ENCODE measurements at regions not wholly inside any gene's neighbourhood (a gene's known extent, or its start where the extent isn't known, plus 50 kb on each side); places are given as distances from the start of the nearest gene placed in this dataset.

GRCh38 chr6:47396401-47397069, 81.1 kb upstream of the CD2AP start:
- Histone ChIP-seq H3K9me2 (replicated peaks; ENCODE audit: insufficient read depth, low read length) (no peaks in the 10 kb centered on the region), H2AFZ (ENCODE audit: low read depth, low read length, severe bottlenecking) (no peak overlapping the region), H3K27me3 (ENCODE audit: low read length) (no peaks in the 10 kb centered on the region), H4K20me1 (ENCODE audit: low read depth, low read length) (no peaks in the 10 kb centered on the region), H3K36me3 (ENCODE audit: low read length) (no peaks in the 10 kb centered on the region), H3K4me2 (ENCODE audit: low read depth, low read length, poor library complexity, severe bottlenecking) (no peak overlapping the region), H3K79me2 (ENCODE audit: insufficient read depth, low read length) (no peaks in the 10 kb centered on the region), H3K9ac (ENCODE audit: low read length) (no peak overlapping the region), H3K4me3 (ENCODE audit: insufficient read depth, low read length, poor library complexity, severe bottlenecking) (no peak overlapping the region), H3F3A (ENCODE audit: insufficient read depth) (no peaks in the 10 kb centered on the region), H3K27ac (ENCODE audit: low read depth, low read length) (no peak overlapping the region), H3K9me3 (ENCODE audit: insufficient read depth, low read length) (no peaks in the 10 kb centered on the region)
- TF ChIP-seq, protein P1, sequence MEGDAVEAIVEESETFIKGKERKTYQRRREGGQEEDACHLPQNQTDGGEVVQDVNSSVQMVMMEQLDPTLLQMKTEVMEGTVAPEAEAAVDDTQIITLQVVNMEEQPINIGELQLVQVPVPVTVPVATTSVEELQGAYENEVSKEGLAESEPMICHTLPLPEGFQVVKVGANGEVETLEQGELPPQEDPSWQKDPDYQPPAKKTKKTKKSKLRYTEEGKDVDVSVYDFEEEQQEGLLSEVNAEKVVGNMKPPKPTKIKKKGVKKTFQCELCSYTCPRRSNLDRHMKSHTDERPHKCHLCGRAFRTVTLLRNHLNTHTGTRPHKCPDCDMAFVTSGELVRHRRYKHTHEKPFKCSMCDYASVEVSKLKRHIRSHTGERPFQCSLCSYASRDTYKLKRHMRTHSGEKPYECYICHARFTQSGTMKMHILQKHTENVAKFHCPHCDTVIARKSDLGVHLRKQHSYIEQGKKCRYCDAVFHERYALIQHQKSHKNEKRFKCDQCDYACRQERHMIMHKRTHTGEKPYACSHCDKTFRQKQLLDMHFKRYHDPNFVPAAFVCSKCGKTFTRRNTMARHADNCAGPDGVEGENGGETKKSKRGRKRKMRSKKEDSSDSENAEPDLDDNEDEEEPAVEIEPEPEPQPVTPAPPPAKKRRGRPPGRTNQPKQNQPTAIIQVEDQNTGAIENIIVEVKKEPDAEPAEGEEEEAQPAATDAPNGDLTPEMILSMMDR (IDR thresholded peaks at IDR 0.05; ENCODE audit: insufficient read depth, low read length, poor library complexity, severe bottlenecking), result no peak
- no peak for TF ChIP-seq EZH2phosphoT487 (conservative IDR thresholded peaks at IDR 0.05; ENCODE audit: low read length)

DNA sequence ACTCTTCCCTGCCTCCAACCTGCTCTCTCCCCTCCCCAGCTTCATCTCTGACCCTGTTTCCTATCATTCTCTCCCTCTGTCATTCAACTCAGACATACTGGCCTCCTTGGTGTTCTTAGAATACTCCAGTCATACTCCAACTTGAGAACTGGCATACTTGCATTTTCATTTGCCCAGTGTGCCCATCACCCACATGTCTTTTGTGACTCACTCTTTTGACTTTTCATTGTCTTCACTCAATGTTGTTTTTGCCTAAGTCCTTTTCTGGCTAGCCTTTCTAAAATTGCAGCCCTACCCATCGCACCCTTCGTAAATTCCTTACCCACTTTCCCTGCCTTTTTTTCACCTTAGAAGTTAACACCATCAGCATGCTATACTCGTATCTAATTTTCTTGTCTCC, 77.0 kb upstream of the CD2AP start:
- no peak overlapping the region for H3K4me2 ChIP-seq (ENCODE audit: low read depth, low read length, poor library complexity, severe bottlenecking)
- H3K27ac ChIP-seq (ENCODE audit: low read depth, low read length), result no peak overlapping the region
- H2AFZ ChIP-seq (ENCODE audit: low read depth, low read length, severe bottlenecking), result no peak overlapping the region
- H3K36me3 ChIP-seq (ENCODE audit: low read length), result no peaks in the 10 kb centered on the region
- no peaks in the 10 kb centered on the region for H3K27me3 ChIP-seq (ENCODE audit: low read length)
- no peaks in the 10 kb centered on the region for H3K9me3 ChIP-seq (ENCODE audit: insufficient read depth, low read length)
- no peak for TF ChIP-seq EZH2phosphoT487 (conservative IDR thresholded peaks at IDR 0.05; ENCODE audit: low read length)
- TF ChIP-seq, protein P1 (IDR thresholded peaks at IDR 0.05; ENCODE audit: insufficient read depth, low read length, poor library complexity, severe bottlenecking), result no peak
- no peaks in the 10 kb centered on the region for H3K79me2 ChIP-seq (ENCODE audit: insufficient read depth, low read length)
- H3K9me2 ChIP-seq (replicated peaks; ENCODE audit: insufficient read depth, low read length), result no peaks in the 10 kb centered on the region
- H3K4me3 ChIP-seq (ENCODE audit: insufficient read depth, low read length, poor library complexity, severe bottlenecking), result no peak overlapping the region
- H4K20me1 ChIP-seq (ENCODE audit: low read depth, low read length), result no peaks in the 10 kb centered on the region
- no peaks in the 10 kb centered on the region for H3F3A ChIP-seq (ENCODE audit: insufficient read depth)
- no peak overlapping the region for H3K9ac ChIP-seq (ENCODE audit: low read length)

- Histone ChIP-seq H3K27me3 (ENCODE audit: low read length) (no peaks in the 10 kb centered on the region), H3K27ac (ENCODE audit: low read depth, low read length) (no peak overlapping the region), H3K4me2 (ENCODE audit: low read depth, low read length, poor library complexity, severe bottlenecking) (no peak overlapping the region), H4K20me1 (ENCODE audit: low read depth, low read length) (no peaks in the 10 kb centered on the region), H3K9me2 (replicated peaks; ENCODE audit: insufficient read depth, low read length) (no peaks in the 10 kb centered on the region), H3K9me3 (ENCODE audit: insufficient read depth, low read length) (no peaks in the 10 kb centered on the region), H2AFZ (ENCODE audit: low read depth, low read length, severe bottlenecking) (no peak overlapping the region), H3K79me2 (ENCODE audit: insufficient read depth, low read length) (no peaks in the 10 kb centered on the region), H3K36me3 (ENCODE audit: low read length) (no peaks in the 10 kb centered on the region), H3K4me3 (ENCODE audit: insufficient read depth, low read length, poor library complexity, severe bottlenecking) (no peak overlapping the region), H3F3A (ENCODE audit: insufficient read depth) (no peaks in the 10 kb centered on the region), H3K9ac (ENCODE audit: low read length) (no peak overlapping the region)
- TF ChIP-seq, protein P1 (IDR thresholded peaks at IDR 0.05; ENCODE audit: insufficient read depth, low read length, poor library complexity, severe bottlenecking), result no peak
- TF ChIP-seq EZH2phosphoT487 (conservative IDR thresholded peaks at IDR 0.05; ENCODE audit: low read length), result no peak
These were observed 75.5 kb upstream of the CD2AP start for GRCh38 chr6:47402081-47402480.

All from SU-DHL-6 (cell line).